Sigmoid colon (tissue), 6 donors: ENCODE measurements at regions not wholly inside any gene's neighbourhood (a gene's known extent, or its start where the extent isn't known, plus 50 kb on each side); places are given as distances from the start of the nearest gene placed in this dataset.

ENCODE experiments used
- DNase-seq: peaks from one replicate; pipeline ENCODE4 v3.0.0-alpha.2; 2019
- H3K27ac ChIP-seq, 4 donors: fragments of 200-600 bp; sonication (generic); one replicate each; pipeline ENCODE4 v1.5.1; 2016 to 2019; ENCODE audit warnings: mild to moderate bottlenecking in 1 of 4
- H3K27me3 ChIP-seq, 3 donors: fragments of 200-600 bp; sonication (generic); one replicate each; pipeline ENCODE4 v1.5.1; 2019; ENCODE audit warnings: mild to moderate bottlenecking in 1 of 3
- H3K36me3 ChIP-seq, 4 donors: fragments of 200-600 bp; sonication (generic); one replicate each; pipeline ENCODE4 v1.5.1; 2016 to 2019
- H3K4me1 ChIP-seq, 4 donors: fragments of 200-600 bp; sonication (generic); one replicate each; pipeline ENCODE4 v1.5.1; 2017 to 2019
- H3K4me3 ChIP-seq, 4 donors: fragments of 200-600 bp; sonication (generic); one replicate each; pipeline ENCODE4 v1.5.1; 2017 to 2019; ENCODE audit warnings: mild to moderate bottlenecking in 2 of 4, moderate library complexity in 1 of 4
- H3K9me3 ChIP-seq, 4 donors: fragments of 200-600 bp in 3 of 4; sonication (generic) in 3 of 4; one replicate each; pipeline versions ENCODE4 v1.5.1 to v1.6.1; 2013 to 2019
- CTCF ChIP-seq, 4 experiments: fragments of 450-650 bp in 3 of 4; fragments of 200-600 bp in 1 of 4; IDR thresholded peaks; one replicate each; pipeline ENCODE4 v1.5.1; 2016 to 2019; ENCODE audit warnings: antibody characterized with exemption in 4 of 4, mild to moderate bottlenecking in 3 of 4, moderate library complexity in 2 of 4
- EP300 ChIP-seq, 4 donors: sonication (generic); formaldehyde crosslinking; IDR thresholded peaks; one replicate each; pipeline ENCODE4 v1.6.1; 2017; ENCODE audit warnings: antibody characterized with exemption in 4 of 4
- POLR2A ChIP-seq, 2 donors: fragments of 450-650 bp; IDR thresholded peaks; one replicate each; pipeline ENCODE4 v1.6.1; 2016; ENCODE audit warnings: antibody characterized with exemption in 2 of 2, mild to moderate bottlenecking in 2 of 2, moderate library complexity in 2 of 2
- POLR2AphosphoS5 ChIP-seq, 4 donors: sonication (generic); formaldehyde crosslinking; IDR thresholded peaks; one replicate each; pipeline ENCODE4 v1.6.1; 2017; ENCODE audit warnings: antibody characterized with exemption in 4 of 4
- WGBS, 2 donors: extraction: QIAGEN DNeasy Blood & Tissue Kit; methylation state at CpG; one replicate each; pipeline ENCODE4 v1.1.7; 2013; 5-methylcytosine and 5-hydroxymethylcytosine counted together
- intact Hi-C: fragments of 100-400 bp; cut with DNase I; formaldehyde crosslinking; loops from one replicate; pipeline ENCODE4 v1.15.1; 2023
- donor health status: healthy with polysubstance abuse.
- donor health status: healthy.

DNA sequence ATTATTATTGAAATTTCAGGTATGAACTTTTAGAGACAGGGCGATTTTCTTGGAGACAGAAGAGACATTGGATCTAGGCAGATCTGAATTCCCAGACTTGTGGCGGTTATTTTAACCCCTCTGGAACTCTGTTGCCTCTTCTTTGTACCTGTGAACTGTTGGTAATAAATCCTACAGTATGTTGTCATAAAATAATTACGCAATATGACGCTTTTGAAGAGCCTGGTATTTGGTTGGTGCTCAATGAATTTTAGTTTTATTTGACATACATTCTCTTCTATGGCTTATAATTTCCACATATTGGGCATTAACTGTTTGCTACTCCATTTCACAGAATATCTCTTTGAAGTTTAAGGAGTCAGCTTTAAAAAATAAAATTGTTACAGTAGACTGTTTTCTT is 1496.1 kb upstream of the IGFBP7 start:
- no peak for DNase-seq
- H3K27me3 ChIP-seq = no peaks in the 10 kb centered on the region
- TF ChIP-seq EP300 (IDR thresholded peaks at IDR 0.05) (no peak), CTCF (IDR thresholded peaks at IDR 0.05) (no peak)
- 36 to 78% methylated on average over 4 of the region's 4 CpGs for WGBS, 2 donors
- no peaks in the 10 kb centered on the region for H3K4me1 ChIP-seq
- H3K36me3 ChIP-seq = no peaks in the 10 kb centered on the region
- intact Hi-C loops = no loop called here
- H3K27ac ChIP-seq = no peak overlapping the region
- no peak overlapping the region for H3K4me3 ChIP-seq
- no peaks in the 10 kb centered on the region for H3K9me3 ChIP-seq

DNA sequence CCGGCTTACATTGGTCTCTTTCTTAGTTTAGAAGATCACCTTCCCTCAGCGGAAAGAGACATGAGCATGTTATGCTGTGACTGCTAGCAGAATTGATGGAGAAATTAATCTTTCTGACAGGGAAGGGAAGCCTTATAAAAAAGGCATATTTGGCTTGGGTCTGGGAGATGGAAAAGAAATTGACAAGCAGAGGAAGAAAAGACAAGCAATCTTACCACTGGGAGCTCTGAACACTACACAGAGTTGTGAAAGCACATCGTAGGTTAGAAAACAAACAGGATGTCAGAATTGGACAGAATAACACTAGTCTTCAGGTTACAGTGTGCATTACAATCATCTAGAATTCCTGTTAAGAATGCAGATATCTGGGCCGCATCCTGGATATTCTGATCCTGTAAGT is 1493.8 kb upstream of the IGFBP7 start:
- DNase-seq = no peak
- Histone ChIP-seq H3K4me3 (no peak overlapping the region), H3K27me3 (no peaks in the 10 kb centered on the region), H3K36me3 (no peaks in the 10 kb centered on the region), H3K9me3 (no peaks in the 10 kb centered on the region), H3K27ac (no peak overlapping the region), H3K4me1 (no peaks in the 10 kb centered on the region)
- TF ChIP-seq CTCF (IDR thresholded peaks at IDR 0.05) = no peak
- TF ChIP-seq POLR2AphosphoS5 (IDR thresholded peaks at IDR 0.05) = no peak
- no peak for TF ChIP-seq POLR2A (IDR thresholded peaks at IDR 0.05)
- TF ChIP-seq EP300 (IDR thresholded peaks at IDR 0.05) = no peak
- intact Hi-C loops = no loop called here
- 85 to 89% methylated on average over 4 of the region's 4 CpGs for whole genome bisulfite sequencing, 2 donors

- Histone ChIP-seq H3K36me3 (no peaks in the 10 kb centered on the region), H3K27ac (no peak overlapping the region), H3K9me3 (no peaks in the 10 kb centered on the region), H3K4me1 (no peaks in the 10 kb centered on the region), H3K4me3 (no peak overlapping the region), H3K27me3 (no peaks in the 10 kb centered on the region)
- WGBS, 2 donors = 2 to 6% methylated on average over 1 of the region's 1 CpG
- no peak for TF ChIP-seq EP300 (IDR thresholded peaks at IDR 0.05)
- intact Hi-C loops = no loop called here
- no peak for DNase-seq
These were observed 1492.7 kb upstream of the IGFBP7 start for GRCh38 chr4:58602731-58603359.

DNA sequence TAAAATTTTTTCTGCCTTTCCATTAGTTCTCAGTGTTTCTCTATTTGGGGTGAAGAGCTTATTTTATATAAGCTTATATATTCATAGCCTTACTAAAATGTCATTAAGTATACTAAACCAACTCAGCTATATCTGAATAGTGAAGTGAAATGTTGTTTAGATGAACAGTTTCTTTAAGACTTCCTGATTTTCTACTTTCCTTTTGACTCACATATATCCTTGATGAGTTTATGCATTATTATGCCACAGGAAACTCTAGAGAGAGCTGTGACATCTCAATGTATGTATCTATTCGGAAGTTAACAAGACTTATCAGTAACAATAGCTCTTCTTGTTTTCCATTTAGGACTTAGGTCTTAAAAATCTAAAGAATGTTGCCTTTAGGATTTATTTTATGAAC is 1491.8 kb upstream of the IGFBP7 start:
- Histone ChIP-seq H3K27me3 (no peaks in the 10 kb centered on the region), H3K9me3 (no peaks in the 10 kb centered on the region), H3K4me1 (no peaks in the 10 kb centered on the region), H3K4me3 (no peak overlapping the region), H3K36me3 (no peaks in the 10 kb centered on the region), H3K27ac (no peak overlapping the region)
- TF ChIP-seq CTCF (IDR thresholded peaks at IDR 0.05) (no peak), POLR2AphosphoS5 (IDR thresholded peaks at IDR 0.05) (no peak), EP300 (IDR thresholded peaks at IDR 0.05) (no peak), POLR2A (IDR thresholded peaks at IDR 0.05) (no peak)
- intact Hi-C loops = no loop called here
- DNase-seq = no peak
- WGBS, 2 donors = 60 to 71% methylated on average over 1 of the region's 1 CpG

DNA sequence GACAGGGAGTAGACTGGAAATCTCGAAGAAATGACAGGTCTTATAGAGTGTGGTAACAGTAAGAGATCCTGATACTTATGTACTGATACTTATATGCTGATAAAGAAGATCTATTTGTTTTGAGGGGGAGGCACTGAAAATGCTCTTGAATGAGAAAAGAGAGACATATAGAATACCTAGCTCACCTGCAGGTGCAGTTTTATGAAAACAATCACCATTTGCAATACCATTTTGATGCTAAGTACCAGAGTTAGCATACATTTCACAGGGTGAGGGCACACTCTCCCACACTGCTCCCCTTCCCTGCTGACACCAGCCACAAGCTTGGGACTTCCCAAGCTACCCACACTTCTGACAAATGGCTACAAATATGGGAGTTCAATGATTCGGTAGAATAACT is 1490.1 kb upstream of the IGFBP7 start:
- WGBS, 2 donors = 79 to 87% methylated on average over 2 of the region's 2 CpGs

More for the DNA sequence above, 1490.1 kb upstream of the IGFBP7 start:
- H3K9me3 ChIP-seq = no peaks in the 10 kb centered on the region
- TF ChIP-seq POLR2AphosphoS5 (IDR thresholded peaks at IDR 0.05) (no peak), CTCF (IDR thresholded peaks at IDR 0.05) (no peak), EP300 (IDR thresholded peaks at IDR 0.05) (no peak), POLR2A (IDR thresholded peaks at IDR 0.05) (no peak)
- no peaks in the 10 kb centered on the region for H3K27me3 ChIP-seq
- no peaks in the 10 kb centered on the region for H3K4me1 ChIP-seq
- H3K4me3 ChIP-seq = no peak overlapping the region
- no peak for DNase-seq
- intact Hi-C loops = no loop called here
- H3K27ac ChIP-seq = no peak overlapping the region
- no peaks in the 10 kb centered on the region for H3K36me3 ChIP-seq
